ENCODE measurements at regions not wholly inside any gene's neighbourhood (a gene's known extent, or its start where the extent isn't known, plus 50 kb on each side); places are given as distances from the start of the nearest gene placed in this dataset.

DNA sequence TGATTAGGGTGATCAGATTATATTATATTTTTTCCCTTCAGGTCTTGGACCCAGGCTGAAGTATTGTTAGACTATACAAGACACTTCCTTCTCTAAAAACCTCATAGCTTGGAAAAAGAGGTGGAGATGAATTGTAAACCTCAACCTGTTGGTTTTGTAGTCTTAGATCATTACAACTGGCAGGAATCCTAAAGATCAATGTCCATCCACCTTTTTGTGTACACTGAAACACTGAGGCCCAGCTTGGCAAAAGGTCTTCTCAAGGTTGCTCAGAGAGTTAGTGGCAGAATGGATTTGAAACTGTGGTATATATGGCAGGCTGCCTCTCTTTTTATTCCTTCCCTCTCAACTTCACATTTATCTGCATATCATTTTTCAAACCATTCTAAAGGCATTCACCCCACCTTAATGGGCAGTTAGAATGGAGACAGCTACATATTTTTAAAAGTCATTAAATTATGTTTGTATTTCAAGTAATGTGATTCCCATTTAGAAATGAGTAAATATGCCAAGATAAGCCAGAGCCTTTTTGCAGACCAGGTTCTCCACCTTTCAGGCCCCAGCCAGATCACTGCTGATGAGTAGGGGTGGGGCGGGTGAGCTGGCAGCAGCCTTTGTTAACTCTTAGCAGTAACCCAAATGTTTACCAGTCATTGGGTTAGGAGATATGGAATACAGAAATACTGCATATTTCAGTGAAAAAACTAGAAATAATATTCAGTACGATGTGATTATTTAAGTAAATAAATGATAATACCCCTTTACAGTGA lies 243.2 kb upstream of the F9 start:
- no peak overlapping the region for H3K4me2 ChIP-seq (ENCODE audit: low read length)
- H3K9me2 ChIP-seq (ENCODE audit: insufficient read depth) = no peaks in the 10 kb centered on the region
- BruUV-seq (replicated peaks) = no TSS peak
- no peak overlapping the region for H3K4me3 ChIP-seq (replicated peaks in 1 of 2; ENCODE audit: low read depth in 1 of 2, low read length in 2 of 2)
- no peaks in the 10 kb centered on the region for H3K79me2 ChIP-seq (ENCODE audit: insufficient read depth, low read length)
- no peak for TF ChIP-seq YY1 (IDR thresholded peaks at IDR 0.05; ENCODE audit: extremely low read depth, insufficient replicate concordance, low read depth, low read length)
- TF ChIP-seq POLR2A (IDR thresholded peaks at IDR 0.05; ENCODE audit: borderline replicate concordance, extremely low read depth, insufficient read depth, insufficient read length) = no peak
- ATAC-seq (no peak), DNase-seq (ENCODE audit: low read depth, low spot score) (no peak)
- POLR2A ChIA-PET = no interaction called here
- no peaks in the 10 kb centered on the region for H3K9me3 ChIP-seq (ENCODE audit: control insufficient read depth in 1 of 2, insufficient read depth in 1 of 2, low read depth in 1 of 2, low read length in 2 of 2)
- no peak overlapping the region for H3K9ac ChIP-seq (ENCODE audit: low read length)
- no peaks in the 10 kb centered on the region for H4K20me1 ChIP-seq (ENCODE audit: insufficient read depth)
- CTCF ChIA-PET = no interaction called here
- H3K36me3 ChIP-seq (ENCODE audit: control insufficient read depth in 1 of 2, insufficient read depth in 2 of 2, low read length in 2 of 2) = no peaks in the 10 kb centered on the region
- no peak overlapping the region for H2AFZ ChIP-seq (ENCODE audit: low read depth, low read length, poor library complexity, severe bottlenecking)
- no peaks in the 10 kb centered on the region for H3K4me1 ChIP-seq (ENCODE audit: control insufficient read depth in 1 of 2, insufficient read depth in 2 of 2, low read length in 2 of 2)
- intact Hi-C loops (cut with micrococcal nuclease) = no loop called here
- no peak overlapping the region for H3K27ac ChIP-seq (ENCODE audit: low read depth, low read length)
- RAD21 ChIA-PET (ENCODE audit: low non-redundant PET in 1 of 2, low total read pairs in 2 of 2, uncharacterized antibody in 2 of 2, unreplicated experiment in 2 of 2) = no interaction called here
- H3K27me3 ChIP-seq (ENCODE audit: insufficient read depth, low read length) = no peaks in the 10 kb centered on the region

- CTCF ChIA-PET = no interaction called here
- BruUV-seq (replicated peaks) = no TSS peak
Observed at GRCh38 chrX:139286342-139286741, 244.2 kb upstream of the F9 start.

More at GRCh38 chrX:139286342-139286741, 244.2 kb upstream of the F9 start:
- Histone ChIP-seq H2AFZ (ENCODE audit: low read depth, low read length, poor library complexity, severe bottlenecking) (no peak overlapping the region), H3K4me3 (replicated peaks in 1 of 2; ENCODE audit: low read depth in 1 of 2, low read length in 2 of 2) (no peak overlapping the region), H3K27ac (ENCODE audit: low read depth, low read length) (no peak overlapping the region), H3K9ac (ENCODE audit: low read length) (no peak overlapping the region), H3K4me1 (ENCODE audit: control insufficient read depth in 1 of 2, insufficient read depth in 2 of 2, low read length in 2 of 2) (no peaks in the 10 kb centered on the region), H3K4me2 (ENCODE audit: low read length) (no peak overlapping the region), H3K9me2 (ENCODE audit: insufficient read depth) (no peaks in the 10 kb centered on the region), H4K20me1 (ENCODE audit: insufficient read depth) (no peaks in the 10 kb centered on the region), H3K9me3 (ENCODE audit: control insufficient read depth in 1 of 2, insufficient read depth in 1 of 2, low read depth in 1 of 2, low read length in 2 of 2) (no peaks in the 10 kb centered on the region), H3K27me3 (ENCODE audit: insufficient read depth, low read length) (no peaks in the 10 kb centered on the region), H3K79me2 (ENCODE audit: insufficient read depth, low read length) (no peaks in the 10 kb centered on the region), H3K36me3 (ENCODE audit: control insufficient read depth in 1 of 2, insufficient read depth in 2 of 2, low read length in 2 of 2) (no peaks in the 10 kb centered on the region)
- RAD21 ChIA-PET (ENCODE audit: low non-redundant PET in 1 of 2, low total read pairs in 2 of 2, uncharacterized antibody in 2 of 2, unreplicated experiment in 2 of 2) = no interaction called here
- POLR2A ChIA-PET = no interaction called here
- ATAC-seq (no peak), DNase-seq (ENCODE audit: low read depth, low spot score) (no peak)
- TF ChIP-seq, protein P1, sequence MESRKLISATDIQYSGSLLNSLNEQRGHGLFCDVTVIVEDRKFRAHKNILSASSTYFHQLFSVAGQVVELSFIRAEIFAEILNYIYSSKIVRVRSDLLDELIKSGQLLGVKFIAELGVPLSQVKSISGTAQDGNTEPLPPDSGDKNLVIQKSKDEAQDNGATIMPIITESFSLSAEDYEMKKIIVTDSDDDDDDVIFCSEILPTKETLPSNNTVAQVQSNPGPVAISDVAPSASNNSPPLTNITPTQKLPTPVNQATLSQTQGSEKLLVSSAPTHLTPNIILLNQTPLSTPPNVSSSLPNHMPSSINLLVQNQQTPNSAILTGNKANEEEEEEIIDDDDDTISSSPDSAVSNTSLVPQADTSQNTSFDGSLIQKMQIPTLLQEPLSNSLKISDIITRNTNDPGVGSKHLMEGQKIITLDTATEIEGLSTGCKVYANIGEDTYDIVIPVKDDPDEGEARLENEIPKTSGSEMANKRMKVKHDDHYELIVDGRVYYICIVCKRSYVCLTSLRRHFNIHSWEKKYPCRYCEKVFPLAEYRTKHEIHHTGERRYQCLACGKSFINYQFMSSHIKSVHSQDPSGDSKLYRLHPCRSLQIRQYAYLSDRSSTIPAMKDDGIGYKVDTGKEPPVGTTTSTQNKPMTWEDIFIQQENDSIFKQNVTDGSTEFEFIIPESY (IDR thresholded peaks at IDR 0.05; ENCODE audit: extremely low read depth, insufficient replicate concordance, low read length) = no peak
- TF ChIP-seq ZFX (IDR thresholded peaks at IDR 0.05) (no peak), SIN3A (IDR thresholded peaks at IDR 0.05; ENCODE audit: low read depth) (no peak), TCF7L2 (IDR thresholded peaks at IDR 0.05; ENCODE audit: borderline replicate concordance, extremely low read depth, insufficient read depth, insufficient read length) (no peak), FOSL1 (IDR thresholded peaks at IDR 0.05; ENCODE audit: low read depth) (no peak), POLR2AphosphoS5 (IDR thresholded peaks at IDR 0.05; ENCODE audit: low read depth, low read length) (no peak), POLR2A (IDR thresholded peaks at IDR 0.05; ENCODE audit: borderline replicate concordance, extremely low read depth, insufficient read depth, insufficient read length) (no peak), ELF1 (IDR thresholded peaks at IDR 0.05; ENCODE audit: borderline replicate concordance, low read depth) (no peak)
- TF ChIP-seq, protein P2, sequence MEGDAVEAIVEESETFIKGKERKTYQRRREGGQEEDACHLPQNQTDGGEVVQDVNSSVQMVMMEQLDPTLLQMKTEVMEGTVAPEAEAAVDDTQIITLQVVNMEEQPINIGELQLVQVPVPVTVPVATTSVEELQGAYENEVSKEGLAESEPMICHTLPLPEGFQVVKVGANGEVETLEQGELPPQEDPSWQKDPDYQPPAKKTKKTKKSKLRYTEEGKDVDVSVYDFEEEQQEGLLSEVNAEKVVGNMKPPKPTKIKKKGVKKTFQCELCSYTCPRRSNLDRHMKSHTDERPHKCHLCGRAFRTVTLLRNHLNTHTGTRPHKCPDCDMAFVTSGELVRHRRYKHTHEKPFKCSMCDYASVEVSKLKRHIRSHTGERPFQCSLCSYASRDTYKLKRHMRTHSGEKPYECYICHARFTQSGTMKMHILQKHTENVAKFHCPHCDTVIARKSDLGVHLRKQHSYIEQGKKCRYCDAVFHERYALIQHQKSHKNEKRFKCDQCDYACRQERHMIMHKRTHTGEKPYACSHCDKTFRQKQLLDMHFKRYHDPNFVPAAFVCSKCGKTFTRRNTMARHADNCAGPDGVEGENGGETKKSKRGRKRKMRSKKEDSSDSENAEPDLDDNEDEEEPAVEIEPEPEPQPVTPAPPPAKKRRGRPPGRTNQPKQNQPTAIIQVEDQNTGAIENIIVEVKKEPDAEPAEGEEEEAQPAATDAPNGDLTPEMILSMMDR (IDR thresholded peaks at IDR 0.05 in 2 of 3, conservative IDR thresholded peaks at IDR 0.05 in 1 of 3; ENCODE audit: borderline replicate concordance in 1 of 3, insufficient read depth in 1 of 3, low read depth in 2 of 3, low read length in 2 of 3) = no peak
- intact Hi-C loops (cut with micrococcal nuclease) = no loop called here

Data from HCT116 (cell line).